ENCODE measurements at regions not wholly inside any gene's neighbourhood (a gene's known extent, or its start where the extent isn't known, plus 50 kb on each side); places are given as distances from the start of the nearest gene placed in this dataset.

DNA sequence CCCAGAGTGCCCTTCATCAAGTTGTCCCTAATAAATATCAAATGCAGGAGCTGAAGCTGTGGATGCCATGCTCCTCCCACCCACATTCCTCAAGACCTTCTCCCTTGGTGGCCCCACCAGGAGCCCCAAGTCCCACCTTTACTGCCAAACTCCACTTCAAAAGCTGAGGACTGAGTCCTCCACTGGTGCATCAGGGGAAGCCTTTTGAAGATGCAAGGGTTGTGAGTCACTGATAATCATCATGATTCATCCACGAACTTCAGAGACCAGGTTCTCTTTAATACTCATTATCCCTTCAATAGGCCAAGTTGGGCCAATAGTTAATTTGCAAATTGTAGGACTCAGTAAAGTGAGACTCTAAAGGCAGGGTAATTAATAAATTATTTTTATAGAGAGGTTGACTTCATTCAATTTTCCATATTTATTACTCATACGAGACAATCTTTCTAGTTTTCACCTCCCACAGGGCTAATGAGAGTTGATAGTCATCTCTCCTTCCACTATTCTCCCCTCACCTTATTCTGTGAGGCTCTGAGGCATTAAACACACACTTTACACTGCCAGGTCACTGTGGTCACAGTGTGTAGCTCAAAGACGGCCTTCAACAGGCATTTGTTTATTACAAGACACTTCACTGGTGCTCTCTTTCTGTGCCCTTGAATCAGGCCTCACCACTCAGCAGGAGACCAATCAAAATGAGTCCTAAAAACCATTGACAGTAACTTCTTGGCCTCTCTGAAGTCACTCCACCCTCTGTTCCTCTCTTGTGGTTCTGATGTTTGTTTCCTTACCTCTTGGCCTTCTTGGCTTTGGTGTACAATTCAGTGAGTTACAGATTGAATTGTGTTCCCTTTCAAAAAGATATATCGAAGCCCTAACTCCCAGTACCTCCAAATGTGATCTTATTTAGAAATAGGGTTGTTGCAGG is 99.9 kb downstream of the TRIB2 start:
- Histone ChIP-seq H3K4me1 (ENCODE audit: control insufficient read depth, insufficient read depth, low read length) (no peaks in the 10 kb centered on the region), H3K36me3 (ENCODE audit: control insufficient read depth, insufficient read depth, low read length) (no peaks in the 10 kb centered on the region), H3K4me3 (ENCODE audit: low read depth, low read length) (no peak overlapping the region), H3K9me3 (ENCODE audit: control insufficient read depth, insufficient read depth, low read length) (no peaks in the 10 kb centered on the region), H3K9ac (ENCODE audit: low read depth, low read length) (no peak overlapping the region), H3K27me3 (ENCODE audit: control insufficient read depth, insufficient read depth, low read length) (no peaks in the 10 kb centered on the region)

DNA sequence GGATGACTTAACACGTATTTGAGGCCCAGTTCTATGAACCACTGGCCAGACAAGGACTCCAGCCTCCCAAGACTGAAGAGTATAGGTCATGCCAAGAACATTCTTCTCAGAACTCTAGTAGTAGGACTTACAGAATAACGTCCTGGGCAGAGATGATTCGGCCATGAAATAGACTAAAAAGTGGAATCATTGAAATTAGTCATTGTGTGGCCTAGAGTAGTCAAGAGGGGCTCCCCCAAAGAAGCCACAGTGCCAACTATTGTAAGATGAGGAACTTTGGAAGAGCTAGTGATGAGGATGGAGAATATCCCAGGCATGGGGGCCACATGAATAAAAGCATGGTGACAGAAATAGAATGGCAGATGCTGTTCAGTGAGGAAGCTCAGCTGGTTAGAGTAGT is 101.1 kb downstream of the TRIB2 start:
- Histone ChIP-seq H3K36me3 (ENCODE audit: control insufficient read depth, insufficient read depth, low read length) (no peaks in the 10 kb centered on the region), H3K4me3 (ENCODE audit: low read depth, low read length) (no peak overlapping the region), H3K27me3 (ENCODE audit: control insufficient read depth, insufficient read depth, low read length) (no peaks in the 10 kb centered on the region), H3K9ac (ENCODE audit: low read depth, low read length) (no peak overlapping the region), H3K4me1 (ENCODE audit: control insufficient read depth, insufficient read depth, low read length) (no peaks in the 10 kb centered on the region), H3K9me3 (ENCODE audit: control insufficient read depth, insufficient read depth, low read length) (no peaks in the 10 kb centered on the region)

DNA sequence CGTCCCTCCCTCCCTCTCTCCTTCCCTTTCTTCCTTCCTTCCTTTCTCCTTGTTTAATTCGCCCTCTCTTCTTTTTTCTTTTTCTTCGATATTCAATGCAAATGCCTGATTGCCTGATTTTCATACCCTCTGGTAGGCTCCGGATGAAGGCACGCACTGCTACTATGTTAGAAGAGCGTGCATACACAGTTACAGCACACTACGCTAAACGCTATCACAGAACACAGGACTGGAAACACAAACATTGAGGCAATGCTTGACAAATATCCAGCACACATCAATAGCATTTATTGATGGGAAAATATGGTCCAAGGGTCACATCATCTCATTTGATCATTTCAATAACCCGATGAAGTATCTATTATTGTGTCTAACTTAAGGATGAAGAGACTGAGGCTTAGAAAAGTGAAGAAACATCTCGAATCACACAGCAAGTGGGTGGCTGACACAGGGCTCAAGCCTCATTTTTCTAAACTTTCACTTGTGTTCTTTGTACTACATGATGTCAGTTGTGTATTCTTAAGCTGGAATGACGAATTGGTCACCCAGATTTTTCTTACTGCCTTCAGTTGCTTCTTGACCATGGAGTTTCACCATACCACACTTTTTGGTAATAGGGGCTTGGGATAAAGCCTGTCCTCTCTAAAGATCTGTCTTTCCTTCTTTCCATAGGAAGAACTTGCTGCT is 101.8 kb downstream of the TRIB2 start:
- no peak overlapping the region for H3K4me3 ChIP-seq (ENCODE audit: low read depth, low read length)
- no peaks in the 10 kb centered on the region for H3K4me1 ChIP-seq (ENCODE audit: control insufficient read depth, insufficient read depth, low read length)
- H3K27me3 ChIP-seq (ENCODE audit: control insufficient read depth, insufficient read depth, low read length): no peaks in the 10 kb centered on the region
- no peak overlapping the region for H3K9ac ChIP-seq (ENCODE audit: low read depth, low read length)
- no peaks in the 10 kb centered on the region for H3K36me3 ChIP-seq (ENCODE audit: control insufficient read depth, insufficient read depth, low read length)
- no peaks in the 10 kb centered on the region for H3K9me3 ChIP-seq (ENCODE audit: control insufficient read depth, insufficient read depth, low read length)

DNA sequence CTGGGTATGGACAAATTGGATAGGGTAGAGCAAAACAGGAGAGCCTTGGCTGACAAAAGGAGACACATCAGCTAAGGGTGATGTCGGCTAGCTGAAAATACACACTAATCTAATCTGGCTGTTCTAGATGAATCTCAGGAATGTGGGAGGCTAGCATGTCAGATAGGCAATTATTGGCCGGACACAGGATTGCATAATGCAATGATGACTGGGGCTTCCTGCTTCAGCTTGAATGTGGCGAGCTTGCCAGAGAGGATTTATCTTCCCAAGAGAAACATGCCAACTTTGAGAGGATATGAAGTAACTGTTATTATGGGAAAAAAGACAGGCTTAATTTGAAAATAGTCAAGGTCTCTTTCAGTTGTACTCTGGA is 102.4 kb downstream of the TRIB2 start:
- Histone ChIP-seq H3K27me3 (ENCODE audit: control insufficient read depth, insufficient read depth, low read length) (no peaks in the 10 kb centered on the region), H3K4me1 (ENCODE audit: control insufficient read depth, insufficient read depth, low read length) (no peaks in the 10 kb centered on the region), H3K36me3 (ENCODE audit: control insufficient read depth, insufficient read depth, low read length) (no peaks in the 10 kb centered on the region), H3K9me3 (ENCODE audit: control insufficient read depth, insufficient read depth, low read length) (no peaks in the 10 kb centered on the region), H3K9ac (ENCODE audit: low read depth, low read length) (no peak overlapping the region), H3K4me3 (ENCODE audit: low read depth, low read length) (no peak overlapping the region)

DNA sequence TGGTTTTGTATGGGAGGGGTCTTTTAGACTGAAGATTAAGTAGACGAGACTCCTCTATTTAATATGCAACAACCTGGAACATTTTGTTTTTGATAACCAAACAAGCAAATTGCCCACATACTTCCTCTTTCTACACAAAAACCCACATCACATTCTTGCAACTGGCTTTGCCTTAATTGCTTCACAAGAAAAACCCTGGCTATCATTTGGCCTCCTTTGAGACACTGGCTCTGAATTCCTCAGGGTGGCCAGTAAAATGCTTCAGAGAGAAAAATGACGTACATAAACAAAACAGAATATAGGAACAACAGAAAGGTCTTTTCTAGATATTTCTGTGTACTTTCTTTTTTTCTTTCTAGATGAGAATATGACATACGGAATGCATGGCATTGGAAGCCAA is 103.0 kb downstream of the TRIB2 start:
- no peaks in the 10 kb centered on the region for H3K9me3 ChIP-seq (ENCODE audit: control insufficient read depth, insufficient read depth, low read length)
- no peaks in the 10 kb centered on the region for H3K36me3 ChIP-seq (ENCODE audit: control insufficient read depth, insufficient read depth, low read length)
- no peak overlapping the region for H3K4me3 ChIP-seq (ENCODE audit: low read depth, low read length)
- no peak overlapping the region for H3K9ac ChIP-seq (ENCODE audit: low read depth, low read length)
- no peaks in the 10 kb centered on the region for H3K27me3 ChIP-seq (ENCODE audit: control insufficient read depth, insufficient read depth, low read length)
- H3K4me1 ChIP-seq (ENCODE audit: control insufficient read depth, insufficient read depth, low read length): no peaks in the 10 kb centered on the region

DNA sequence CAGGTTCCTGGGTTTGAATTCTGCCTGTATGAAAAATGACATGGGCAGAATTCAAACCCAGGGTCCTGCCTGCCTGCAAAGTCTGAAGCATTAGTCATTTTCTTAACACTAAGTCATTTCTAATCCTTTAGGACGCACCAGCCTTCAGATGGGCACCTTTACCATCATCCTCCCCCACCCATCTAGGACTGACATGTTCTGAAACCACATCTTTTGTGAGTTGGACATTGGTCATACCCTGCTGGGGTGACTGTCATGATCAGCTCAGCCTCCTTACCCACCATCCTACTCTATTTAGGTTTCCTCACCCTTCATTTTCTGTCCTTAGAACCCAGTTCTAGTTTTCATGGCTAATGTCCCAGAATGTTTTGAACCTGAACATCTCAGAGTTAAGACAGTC is 104.9 kb downstream of the TRIB2 start:
- no peaks in the 10 kb centered on the region for H3K27me3 ChIP-seq (ENCODE audit: control insufficient read depth, insufficient read depth, low read length)
- H3K4me1 ChIP-seq (ENCODE audit: control insufficient read depth, insufficient read depth, low read length): no peaks in the 10 kb centered on the region
- no peaks in the 10 kb centered on the region for H3K9me3 ChIP-seq (ENCODE audit: control insufficient read depth, insufficient read depth, low read length)
- H3K9ac ChIP-seq (ENCODE audit: low read depth, low read length): no peak overlapping the region
- H3K36me3 ChIP-seq (ENCODE audit: control insufficient read depth, insufficient read depth, low read length): no peaks in the 10 kb centered on the region
- H3K4me3 ChIP-seq (ENCODE audit: low read depth, low read length): no peak overlapping the region

DNA sequence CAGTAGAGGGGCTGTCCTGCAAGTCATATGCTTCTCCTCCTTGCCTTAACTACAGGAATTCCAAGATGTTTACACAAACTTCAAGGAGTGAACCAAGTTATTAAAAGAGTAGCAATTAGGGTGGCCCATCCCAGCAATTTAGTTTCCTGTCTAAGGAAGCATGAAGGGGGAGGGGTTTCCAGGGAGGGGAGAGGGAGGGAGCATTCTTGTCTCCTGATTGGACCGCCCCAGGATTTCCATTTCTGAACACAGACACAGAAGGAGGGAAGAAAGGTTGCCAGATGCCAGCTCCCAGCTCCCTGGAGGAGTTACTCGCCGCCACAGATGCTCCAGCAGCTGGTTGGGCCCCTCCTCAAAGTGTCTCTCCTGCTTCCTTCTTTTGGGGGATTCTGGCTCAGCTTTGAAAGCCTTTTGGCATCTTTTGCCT is 107.6 kb downstream of the TRIB2 start:
- Histone ChIP-seq H3K9me3 (ENCODE audit: control insufficient read depth, insufficient read depth, low read length) (no peaks in the 10 kb centered on the region), H3K4me3 (ENCODE audit: low read depth, low read length) (no peak overlapping the region), H3K27me3 (ENCODE audit: control insufficient read depth, insufficient read depth, low read length) (no peaks in the 10 kb centered on the region), H3K9ac (ENCODE audit: low read depth, low read length) (no peak overlapping the region), H3K36me3 (ENCODE audit: control insufficient read depth, insufficient read depth, low read length) (no peaks in the 10 kb centered on the region), H3K4me1 (ENCODE audit: control insufficient read depth, insufficient read depth, low read length) (no peaks in the 10 kb centered on the region)

DNA sequence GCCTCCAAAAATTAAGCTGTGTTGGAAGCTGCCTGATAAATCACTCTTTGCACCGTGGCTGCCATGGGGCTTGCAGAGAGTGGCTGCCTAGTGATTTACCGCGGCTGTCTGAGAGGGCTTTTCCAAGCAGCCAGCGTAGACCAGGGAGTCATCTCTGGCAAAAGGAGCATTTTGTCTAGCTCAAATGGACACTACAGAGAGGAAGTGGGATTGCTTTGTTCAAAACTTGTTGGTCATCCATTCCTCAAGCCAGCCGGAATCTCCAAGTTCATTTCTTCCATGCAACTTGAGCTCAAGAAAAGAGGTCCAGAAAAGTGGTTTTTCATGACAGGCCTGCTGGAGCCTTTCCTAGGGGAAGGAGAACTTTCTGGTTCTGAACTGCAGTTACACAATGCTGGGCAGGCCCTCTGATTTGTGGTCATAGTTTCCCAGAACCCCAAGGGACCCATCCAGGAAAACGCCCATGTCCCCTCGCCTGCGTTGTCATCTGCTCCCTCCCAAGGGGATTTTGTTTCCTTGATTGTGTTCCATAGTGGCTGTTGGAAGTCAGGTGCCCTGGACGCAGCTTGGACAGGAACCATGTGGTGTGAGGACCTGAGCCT is 108.1 kb downstream of the TRIB2 start:
- H3K36me3 ChIP-seq (ENCODE audit: control insufficient read depth, insufficient read depth, low read length): no peaks in the 10 kb centered on the region
- no peaks in the 10 kb centered on the region for H3K9me3 ChIP-seq (ENCODE audit: control insufficient read depth, insufficient read depth, low read length)
- H3K4me3 ChIP-seq (ENCODE audit: low read depth, low read length): no peak overlapping the region
- H3K9ac ChIP-seq (ENCODE audit: low read depth, low read length): no peak overlapping the region
- no peaks in the 10 kb centered on the region for H3K27me3 ChIP-seq (ENCODE audit: control insufficient read depth, insufficient read depth, low read length)
- no peaks in the 10 kb centered on the region for H3K4me1 ChIP-seq (ENCODE audit: control insufficient read depth, insufficient read depth, low read length)

DNA sequence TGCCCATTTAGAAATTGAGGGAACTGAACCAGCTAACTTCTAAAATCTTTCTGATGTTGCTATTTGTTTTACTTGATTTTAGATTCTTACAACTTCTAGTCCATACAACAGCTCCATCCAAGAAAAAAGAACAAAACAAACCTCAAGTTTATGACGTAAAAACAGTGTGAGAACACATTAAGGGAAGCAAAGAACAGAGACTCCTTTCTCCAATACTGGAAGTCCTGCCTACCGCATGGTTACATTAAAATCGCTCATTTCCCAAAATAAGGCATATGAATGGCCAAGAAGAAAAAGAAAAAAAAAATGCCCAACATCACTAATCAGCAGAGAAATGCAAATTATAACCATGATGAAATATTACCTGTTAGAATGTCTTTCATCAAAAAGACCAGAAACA is 110.0 kb downstream of the TRIB2 start:
- H3K9ac ChIP-seq (ENCODE audit: low read depth, low read length): no peak overlapping the region
- no peaks in the 10 kb centered on the region for H3K4me1 ChIP-seq (ENCODE audit: control insufficient read depth, insufficient read depth, low read length)
- no peaks in the 10 kb centered on the region for H3K36me3 ChIP-seq (ENCODE audit: control insufficient read depth, insufficient read depth, low read length)
- H3K9me3 ChIP-seq (ENCODE audit: control insufficient read depth, insufficient read depth, low read length): no peaks in the 10 kb centered on the region
- no peaks in the 10 kb centered on the region for H3K27me3 ChIP-seq (ENCODE audit: control insufficient read depth, insufficient read depth, low read length)
- no peak overlapping the region for H3K4me3 ChIP-seq (ENCODE audit: low read depth, low read length)

DNA sequence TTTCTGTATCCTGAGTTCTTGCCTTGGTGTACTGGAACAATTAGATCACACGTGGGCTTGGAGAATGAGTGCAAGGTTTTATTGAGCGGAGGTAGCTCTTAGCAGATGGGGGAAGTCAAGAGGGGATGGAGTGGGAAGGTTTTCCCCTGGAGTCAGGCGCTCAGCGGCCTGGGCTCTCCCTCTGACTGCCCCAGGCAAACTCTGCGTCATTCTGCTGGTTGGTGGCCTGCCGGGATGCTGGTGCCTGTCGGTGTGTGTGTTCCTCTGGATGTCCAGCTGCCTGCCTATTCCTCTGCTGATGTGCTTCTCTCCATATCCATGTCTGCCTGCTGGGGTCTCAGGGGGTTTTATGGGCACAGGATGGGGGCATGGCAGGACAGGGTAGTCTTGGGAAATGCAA is 111.0 kb downstream of the TRIB2 start:
- no peaks in the 10 kb centered on the region for H3K27me3 ChIP-seq (ENCODE audit: control insufficient read depth, insufficient read depth, low read length)
- no peaks in the 10 kb centered on the region for H3K9me3 ChIP-seq (ENCODE audit: control insufficient read depth, insufficient read depth, low read length)
- no peaks in the 10 kb centered on the region for H3K36me3 ChIP-seq (ENCODE audit: control insufficient read depth, insufficient read depth, low read length)
- no peak overlapping the region for H3K9ac ChIP-seq (ENCODE audit: low read depth, low read length)
- no peaks in the 10 kb centered on the region for H3K4me1 ChIP-seq (ENCODE audit: control insufficient read depth, insufficient read depth, low read length)
- no peak overlapping the region for H3K4me3 ChIP-seq (ENCODE audit: low read depth, low read length)

DNA sequence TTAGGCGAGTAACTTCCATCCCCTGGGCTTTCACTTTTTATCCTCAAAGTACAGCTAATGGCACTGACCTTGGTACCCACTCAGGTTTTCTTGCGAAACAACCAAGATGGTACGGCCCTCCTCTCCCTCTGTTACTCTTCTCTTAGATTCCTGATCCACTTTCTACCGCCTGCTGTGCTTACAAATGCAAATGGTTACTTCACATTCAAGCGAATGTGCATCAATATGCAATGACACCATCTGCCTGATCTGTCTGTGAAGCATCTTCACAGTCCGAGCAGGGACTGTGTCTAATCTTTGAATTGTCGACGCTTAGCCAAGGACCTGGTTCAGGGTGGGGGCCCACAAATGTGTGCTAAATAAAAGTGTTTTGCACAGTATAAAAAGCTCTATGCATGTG is 112.2 kb downstream of the TRIB2 start:
- Histone ChIP-seq H3K9me3 (ENCODE audit: control insufficient read depth, insufficient read depth, low read length) (no peaks in the 10 kb centered on the region), H3K27me3 (ENCODE audit: control insufficient read depth, insufficient read depth, low read length) (no peaks in the 10 kb centered on the region), H3K9ac (ENCODE audit: low read depth, low read length) (no peak overlapping the region), H3K36me3 (ENCODE audit: control insufficient read depth, insufficient read depth, low read length) (no peaks in the 10 kb centered on the region), H3K4me1 (ENCODE audit: control insufficient read depth, insufficient read depth, low read length) (no peaks in the 10 kb centered on the region), H3K4me3 (ENCODE audit: low read depth, low read length) (no peak overlapping the region)

DNA sequence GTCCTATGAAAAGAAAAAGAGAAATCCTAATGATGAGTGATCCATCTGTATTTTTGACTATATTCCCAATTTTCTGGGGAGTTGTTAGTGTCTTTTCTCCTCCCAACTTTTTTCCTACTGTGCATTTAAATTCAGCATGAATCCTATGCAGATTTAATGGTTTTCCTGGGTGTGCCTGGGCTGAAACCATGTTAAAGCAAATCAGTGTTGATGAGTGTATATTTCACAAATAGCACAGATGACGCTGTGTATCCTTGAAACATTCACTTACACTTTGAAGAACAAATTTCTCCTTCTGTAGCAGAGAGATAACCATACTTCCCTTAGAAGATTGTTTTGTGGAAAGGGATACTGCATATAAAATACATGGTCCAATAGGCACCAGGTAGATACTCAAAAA is 114.3 kb downstream of the TRIB2 start:
- H3K4me3 ChIP-seq (ENCODE audit: low read depth, low read length): no peak overlapping the region
- no peaks in the 10 kb centered on the region for H3K27me3 ChIP-seq (ENCODE audit: control insufficient read depth, insufficient read depth, low read length)
- no peaks in the 10 kb centered on the region for H3K4me1 ChIP-seq (ENCODE audit: control insufficient read depth, insufficient read depth, low read length)
- H3K9me3 ChIP-seq (ENCODE audit: control insufficient read depth, insufficient read depth, low read length): no peaks in the 10 kb centered on the region
- H3K36me3 ChIP-seq (ENCODE audit: control insufficient read depth, insufficient read depth, low read length): no peaks in the 10 kb centered on the region
- H3K9ac ChIP-seq (ENCODE audit: low read depth, low read length): no peak overlapping the region
